HG02870 (cell line): ENCODE measurements at regions not wholly inside any gene's neighbourhood (a gene's known extent, or its start where the extent isn't known, plus 50 kb on each side); places are given as distances from the start of the nearest gene placed in this dataset.
A peak's percentile ranks its signal among the peaks of the same experiment; 100 is the strongest.

ENCODE experiments used
- ATAC-seq: cut with Tn5 transposase; IDR thresholded peaks from one replicate; pipeline ENCODE4 v1.9.1; 2021; ENCODE audit warnings: mild to moderate bottlenecking, moderate library complexity; ENCODE audit not compliant: unreplicated experiment

DNA sequence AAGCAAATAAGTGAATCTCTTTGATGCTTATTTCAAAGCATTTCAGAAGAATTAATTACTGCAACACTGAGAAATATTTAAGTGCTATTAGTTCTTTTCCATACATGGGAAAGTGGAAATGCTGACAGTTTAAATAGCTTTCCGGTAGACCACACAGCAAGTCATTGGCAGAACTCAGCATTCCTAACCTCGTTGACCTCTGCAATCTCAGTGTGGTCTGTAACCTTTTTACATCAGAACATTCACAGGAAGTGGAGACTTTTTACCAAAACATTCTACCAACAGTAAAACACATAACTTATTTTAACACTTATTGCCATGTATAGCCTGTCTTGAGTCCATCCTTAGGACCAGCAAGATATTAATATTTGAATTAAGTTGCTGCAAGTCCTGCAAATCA is 249.5 kb upstream of the DCN start:
- no peak for ATAC-seq

DNA sequence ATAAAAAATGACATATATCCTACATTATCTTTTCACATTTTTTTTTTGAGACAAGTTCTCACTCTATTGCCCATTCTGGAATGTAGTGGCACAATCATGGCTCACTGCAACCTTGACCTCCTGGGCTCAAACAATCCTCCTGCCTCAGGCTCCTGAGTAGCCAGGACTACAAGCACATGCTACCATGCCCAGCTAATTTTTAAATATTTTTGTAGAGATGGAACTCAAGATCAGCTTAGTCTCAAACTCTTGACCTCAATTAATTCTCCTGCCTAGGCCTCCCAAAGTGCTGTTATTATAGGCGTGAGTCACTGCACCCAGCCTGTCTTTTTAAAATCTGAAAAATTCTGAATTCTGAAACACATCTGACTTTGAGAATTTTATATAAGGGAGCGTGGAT is 241.9 kb upstream of the DCN start:
- no peak for ATAC-seq

DNA sequence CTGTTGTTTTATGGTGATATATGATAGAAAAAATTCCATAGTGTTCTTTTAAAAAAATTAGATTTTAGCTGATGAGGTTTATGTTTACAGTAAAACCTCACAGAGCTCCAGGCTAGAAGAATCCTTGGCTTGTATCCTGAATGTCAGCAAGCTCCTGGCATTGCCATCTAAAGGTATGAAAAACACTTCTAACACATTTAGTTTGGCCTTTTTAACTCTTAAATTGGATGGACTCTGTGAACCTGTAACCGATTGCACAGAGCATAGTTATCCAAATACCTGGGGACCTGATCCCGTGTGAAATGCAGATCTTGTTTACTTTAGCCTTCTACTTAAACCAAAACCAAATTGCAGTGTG is 241.1 kb upstream of the DCN start:
- ATAC-seq, result no peak

GRCh38 chr12:91422811-91423692 is 240.4 kb upstream of the DCN start:
- no peak for ATAC-seq

- ATAC-seq, result no peak
Measured at GRCh38 chr12:91422127-91422526, 239.5 kb upstream of the DCN start.

DNA sequence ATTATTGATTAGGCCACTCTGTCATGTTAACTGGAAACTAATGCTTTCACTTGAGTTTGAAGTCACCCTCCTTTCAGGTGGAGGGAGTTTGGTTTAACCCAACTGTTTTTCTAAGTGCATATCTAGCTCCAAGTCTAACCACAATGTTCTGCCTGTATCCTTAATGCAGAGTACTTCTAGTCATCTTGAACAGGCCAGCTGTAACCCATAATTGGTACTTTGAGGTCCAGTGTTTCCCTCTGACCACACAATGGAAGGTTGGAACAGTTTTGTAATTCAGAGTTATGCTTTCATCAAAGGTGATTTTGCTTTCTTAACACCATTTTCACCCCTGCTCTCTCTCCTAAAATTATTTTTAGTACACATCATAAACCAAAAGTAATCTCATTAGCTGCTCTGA is 237.2 kb upstream of the DCN start:
- no peak for ATAC-seq

GRCh38 chr12:91418221-91419090 is 235.8 kb upstream of the DCN start:
- ATAC-seq, result no peak

DNA sequence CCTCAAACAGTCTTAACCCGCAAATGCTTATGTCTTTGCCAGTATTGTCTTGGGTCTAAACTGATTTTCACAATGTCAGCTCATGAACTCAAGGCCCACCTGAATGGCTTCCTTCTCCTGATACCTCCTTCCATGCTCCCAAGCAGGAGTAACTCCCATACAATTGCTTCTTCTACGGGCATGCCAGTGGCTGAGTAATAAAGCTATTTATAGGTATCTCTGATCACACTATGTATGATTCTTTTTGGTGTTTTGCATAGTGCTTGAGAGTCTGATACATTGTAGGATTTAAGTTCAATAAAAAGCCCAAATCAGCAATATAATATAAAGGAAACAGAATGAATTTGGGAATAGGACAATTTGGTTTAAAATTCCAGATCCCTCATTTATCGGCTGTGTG is 235.0 kb upstream of the DCN start:
- no peak for ATAC-seq

DNA sequence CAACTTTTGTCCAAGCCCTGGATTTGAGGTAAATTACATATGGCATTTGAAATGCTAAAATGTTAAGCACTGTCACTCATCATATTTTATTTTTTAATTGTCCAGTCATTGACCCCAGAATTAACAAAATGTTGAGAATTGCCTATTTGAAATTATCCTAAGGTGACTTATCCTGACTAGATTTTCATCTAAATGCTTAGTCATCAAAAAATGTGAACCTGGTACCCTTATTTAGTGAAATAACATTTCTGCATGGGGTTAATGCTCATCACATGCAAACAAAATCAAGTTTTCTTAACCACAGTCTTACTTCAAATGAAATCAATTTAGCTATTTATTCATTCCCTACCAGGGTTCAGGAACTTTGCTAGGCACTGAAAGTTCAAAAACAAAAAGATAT is 232.0 kb upstream of the DCN start:
- no peak for ATAC-seq

DNA sequence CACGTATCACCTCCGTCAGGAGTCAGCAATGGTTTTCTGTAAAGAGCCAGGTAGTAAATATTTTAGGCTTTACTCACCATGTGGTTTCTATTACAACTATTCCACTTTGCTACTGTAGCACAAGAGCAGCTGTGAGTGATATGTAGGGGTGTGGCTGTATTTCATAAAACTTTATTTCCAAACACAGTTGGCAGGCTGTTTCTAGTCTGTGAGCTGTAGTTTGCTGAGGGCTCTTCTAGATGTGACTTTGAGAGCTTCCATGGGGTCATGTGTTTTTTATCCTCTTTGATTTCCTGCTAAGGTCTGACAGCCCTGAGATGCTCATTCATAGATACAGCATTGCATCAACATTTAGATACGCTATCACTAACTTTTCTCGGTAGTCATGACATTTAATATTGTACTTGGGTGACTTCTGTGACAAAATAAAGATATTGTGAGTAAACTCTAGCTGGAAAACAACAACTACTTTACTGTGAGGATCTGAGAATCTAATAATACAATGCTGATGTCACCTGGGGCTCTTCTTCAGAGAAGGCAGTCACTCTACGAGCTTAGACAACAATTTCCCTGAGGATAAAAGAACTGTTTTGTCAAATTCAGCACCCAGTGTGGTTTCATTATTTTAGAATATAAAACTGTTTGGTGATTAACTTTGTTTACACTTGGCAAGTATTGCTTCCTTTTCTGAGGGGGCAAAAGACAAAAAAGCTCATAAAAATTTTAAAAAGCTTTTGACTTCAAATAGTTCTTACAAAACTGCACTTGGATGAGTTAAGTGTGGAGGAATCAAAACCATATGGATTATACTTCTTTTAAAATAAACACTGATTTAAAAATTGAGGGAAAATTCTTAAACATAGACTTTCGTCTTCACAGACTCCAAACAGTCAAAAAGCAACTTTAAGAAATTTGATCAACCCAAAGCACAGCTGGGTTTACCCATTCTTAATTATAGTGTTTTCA is 231.2 kb upstream of the DCN start:
- no peak for ATAC-seq

- ATAC-seq, result peak; percentile 70
Measured at GRCh38 chr12:91406920-91407341, 224.3 kb upstream of the DCN start.

GRCh38 chr12:91404441-91404840 is 221.8 kb upstream of the DCN start:
- no peak for ATAC-seq

DNA sequence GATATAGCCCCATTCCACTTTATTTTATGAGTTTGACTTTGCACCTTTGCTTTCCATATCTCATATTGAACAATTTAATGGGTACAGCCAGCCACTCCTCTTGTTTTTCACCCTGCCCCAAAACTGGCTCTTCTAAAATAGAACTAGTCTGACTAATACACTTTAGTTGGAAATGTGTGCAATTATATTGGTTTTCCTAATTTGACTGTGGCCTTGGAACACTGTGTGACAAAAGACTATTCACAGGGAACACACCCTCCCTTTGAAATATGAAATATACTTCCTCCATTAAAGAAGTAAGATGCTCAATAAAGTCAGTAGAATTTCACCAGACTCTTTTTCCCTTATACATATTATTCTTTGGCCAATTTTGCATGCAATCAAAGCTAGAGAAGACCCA is 218.6 kb upstream of the DCN start:
- ATAC-seq, result no peak

DNA sequence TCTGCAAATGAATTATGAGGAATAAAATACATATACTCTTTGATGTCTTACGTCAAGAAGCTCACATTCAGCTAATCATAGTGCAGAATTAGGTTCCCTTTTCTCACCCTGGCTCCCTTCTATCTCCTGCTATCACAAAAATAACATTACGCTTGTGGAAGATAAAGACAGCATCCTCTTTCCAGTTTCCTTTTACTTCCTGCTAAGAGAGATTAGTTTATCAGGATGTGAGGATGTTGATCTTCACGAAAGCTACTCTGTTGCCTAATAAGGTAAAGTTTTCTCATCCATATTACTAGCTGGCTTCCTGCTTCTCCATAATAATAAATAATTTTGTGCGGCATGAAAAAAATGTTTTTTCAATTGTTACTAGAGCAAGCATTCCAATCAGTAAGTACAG is 217.7 kb upstream of the DCN start:
- ATAC-seq, result no peak

GRCh38 chr12:91397866-91398532 is 215.4 kb upstream of the DCN start:
- ATAC-seq, result no peak

- ATAC-seq, result no peak
Measured at GRCh38 chr12:91396293-91396692, 213.7 kb upstream of the DCN start.

- no peak for ATAC-seq
Measured at GRCh38 chr12:91395628-91396135, 213.1 kb upstream of the DCN start.

DNA sequence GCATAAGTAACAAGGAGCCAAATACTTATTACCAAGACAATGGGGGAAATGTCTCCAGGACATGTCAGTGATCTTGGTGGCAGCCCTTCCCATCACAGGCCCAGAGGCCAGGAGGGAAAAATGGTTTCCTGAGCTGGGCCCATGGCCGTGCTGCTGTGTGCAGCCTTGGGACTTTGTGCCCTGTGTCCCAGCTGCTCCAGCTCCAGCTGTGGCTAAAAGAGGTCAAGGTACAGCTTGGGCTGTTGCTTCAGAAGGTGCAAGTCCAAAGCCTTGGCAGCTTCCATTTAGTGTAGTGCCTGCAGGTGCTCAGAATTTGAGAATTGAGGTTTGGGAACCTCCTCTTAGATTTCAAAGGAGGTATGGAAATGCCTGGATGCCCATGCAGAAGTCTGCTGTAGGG is 212.3 kb upstream of the DCN start:
- ATAC-seq, result no peak

DNA sequence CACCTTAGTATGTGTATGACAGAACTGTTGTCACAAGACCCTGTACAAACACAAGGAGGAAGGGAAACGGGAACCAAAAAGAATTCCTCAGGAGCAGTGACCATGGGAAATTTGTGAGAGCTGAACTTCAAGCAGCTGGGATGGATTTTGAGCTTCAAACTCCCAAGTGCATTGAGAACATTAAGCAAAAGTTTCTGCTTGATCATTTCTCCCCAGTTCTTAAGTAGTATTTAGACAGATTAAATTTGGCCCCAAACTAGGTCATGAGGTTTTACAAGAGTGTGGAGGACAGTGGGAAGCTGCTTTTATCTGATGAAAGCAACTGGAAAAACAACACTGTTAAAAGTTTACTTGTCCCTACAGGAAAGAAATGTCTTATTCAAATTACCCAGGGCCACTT is 206.0 kb upstream of the DCN start:
- ATAC-seq, result no peak

GRCh38 chr12:91387461-91388134 is 205.0 kb upstream of the DCN start:
- no peak for ATAC-seq
